NT2/D1 (cell line): ENCODE measurements at regions not wholly inside any gene's neighbourhood (a gene's known extent, or its start where the extent isn't known, plus 50 kb on each side); places are given as distances from the start of the nearest gene placed in this dataset.

ENCODE experiments used
- YY1 ChIP-seq: IDR thresholded peaks from 2 replicates; pipeline ENCODE4 v1.6.1; 2011; ENCODE audit not compliant: insufficient read length, insufficient read depth
- ZNF274 ChIP-seq: IDR thresholded peaks from 2 replicates; pipeline ENCODE4 v1.6.1; 2011; ENCODE audit warnings: mild to moderate bottlenecking, low read depth, low read length

DNA sequence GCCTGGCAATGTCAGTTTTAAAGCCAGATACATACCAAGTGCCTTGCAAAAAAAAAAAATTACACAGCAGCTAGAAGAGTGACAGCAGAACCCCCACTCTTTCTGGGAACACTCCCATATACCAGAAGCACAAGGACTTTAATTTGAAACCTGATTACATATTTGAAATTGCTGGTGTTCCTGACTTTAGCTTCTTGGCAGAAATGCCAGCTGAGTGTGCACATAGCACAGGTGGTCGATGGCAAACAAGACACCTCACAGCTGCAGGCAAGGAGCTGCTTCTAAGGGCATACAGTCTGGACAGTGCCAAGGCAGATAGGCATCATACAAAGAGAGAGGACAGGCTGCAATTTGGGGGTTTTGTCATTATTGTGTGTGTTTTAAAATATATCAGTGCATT is 150.7 kb upstream of the SGK1 start:
- TF ChIP-seq ZNF274 (no peak), YY1 (no peak)
